Panc1 (cell line): ENCODE measurements at regions not wholly inside any gene's neighbourhood (a gene's known extent, or its start where the extent isn't known, plus 50 kb on each side); places are given as distances from the start of the nearest gene placed in this dataset.

Source experiments
- CTCF ChIP-seq: fragments of 450-650 bp; IDR thresholded peaks from 2 replicates; pipeline ENCODE4 v1.5.1; 2017; ENCODE audit warnings: mild to moderate bottlenecking
- SIN3A ChIP-seq: IDR thresholded peaks from 2 replicates; pipeline ENCODE4 v1.6.1; 2012; ENCODE audit warnings: low read depth, mild to moderate bottlenecking, low read length, moderate library complexity, borderline replicate concordance; ENCODE audit not compliant: insufficient read depth

GRCh38 chr12:75670216-75670615 lies 158.8 kb upstream of the KRR1 start:
- TF ChIP-seq CTCF (no peak), SIN3A (no peak)
